D721Med (cell line): ENCODE measurements at regions not wholly inside any gene's neighbourhood (a gene's known extent, or its start where the extent isn't known, plus 50 kb on each side); places are given as distances from the start of the nearest gene placed in this dataset.

ENCODE experiments used
- DNase-seq: peaks from one replicate; pipeline ENCODE4 v3.0.0; 2011; ENCODE audit warnings: low spot score; ENCODE audit not compliant: insufficient read length
- FAIRE-seq: peaks from 2 replicates; lab custom pipeline; 2011; peaks lifted over from hg19 to GRCh38; lab: Jason Lieb, UNC
- CTCF ChIP-seq: IDR thresholded peaks from 2 replicates; pipeline ENCODE4 v1.5.1; 2012; ENCODE audit warnings: mild to moderate bottlenecking, control low read depth; ENCODE audit not compliant: insufficient read depth; ENCODE audit errors: missing control alignments

- FAIRE-seq (no peak), DNase-seq (no peak)
- TF ChIP-seq CTCF: no peak
Observed at GRCh38 chr2:15725782-15726112, 134.1 kb downstream of the DDX1 start.

GRCh38 chr2:15726321-15727057 lies 134.8 kb downstream of the DDX1 start:
- DNase-seq (no peak), FAIRE-seq (no peak)
- TF ChIP-seq CTCF: no peak

- DNase-seq (no peak), FAIRE-seq (no peak)
- no peak for TF ChIP-seq CTCF
Observed at GRCh38 chr2:15727396-15728244, 136.0 kb downstream of the DDX1 start.

- FAIRE-seq (no peak), DNase-seq (no peak)
- TF ChIP-seq CTCF: no peak
Observed at GRCh38 chr2:15728245-15728938, 136.7 kb downstream of the DDX1 start.

GRCh38 chr2:15729001-15729400 lies 137.3 kb downstream of the DDX1 start:
- TF ChIP-seq CTCF: no peak
- DNase-seq (no peak), FAIRE-seq (no peak)

GRCh38 chr2:15729709-15730544 lies 138.3 kb downstream of the DDX1 start:
- DNase-seq (no peak), FAIRE-seq (no peak)
- no peak for TF ChIP-seq CTCF
